Sigmoid colon (tissue), 6 donors: ENCODE measurements at regions not wholly inside any gene's neighbourhood (a gene's known extent, or its start where the extent isn't known, plus 50 kb on each side); places are given as distances from the start of the nearest gene placed in this dataset.

Experiments used
- DNase-seq: peaks from one replicate; pipeline ENCODE4 v3.0.0-alpha.2; 2019
- H3K27ac ChIP-seq, 4 donors: fragments of 200-600 bp; sonication (generic); one replicate each; pipeline ENCODE4 v1.5.1; 2016 to 2019; ENCODE audit warnings: mild to moderate bottlenecking in 1 of 4
- H3K27me3 ChIP-seq, 3 donors: fragments of 200-600 bp; sonication (generic); one replicate each; pipeline ENCODE4 v1.5.1; 2019; ENCODE audit warnings: mild to moderate bottlenecking in 1 of 3
- H3K36me3 ChIP-seq, 4 donors: fragments of 200-600 bp; sonication (generic); one replicate each; pipeline ENCODE4 v1.5.1; 2016 to 2019
- H3K4me1 ChIP-seq, 4 donors: fragments of 200-600 bp; sonication (generic); one replicate each; pipeline ENCODE4 v1.5.1; 2017 to 2019
- H3K4me3 ChIP-seq, 4 donors: fragments of 200-600 bp; sonication (generic); one replicate each; pipeline ENCODE4 v1.5.1; 2017 to 2019; ENCODE audit warnings: mild to moderate bottlenecking in 2 of 4, moderate library complexity in 1 of 4
- H3K9me3 ChIP-seq, 4 donors: fragments of 200-600 bp in 3 of 4; sonication (generic) in 3 of 4; one replicate each; pipeline versions ENCODE4 v1.5.1 to v1.6.1; 2013 to 2019
- EP300 ChIP-seq, 4 donors: sonication (generic); formaldehyde crosslinking; IDR thresholded peaks; one replicate each; pipeline ENCODE4 v1.6.1; 2017; ENCODE audit warnings: antibody characterized with exemption in 4 of 4
- POLR2A ChIP-seq, 2 donors: fragments of 450-650 bp; IDR thresholded peaks; one replicate each; pipeline ENCODE4 v1.6.1; 2016; ENCODE audit warnings: antibody characterized with exemption in 2 of 2, mild to moderate bottlenecking in 2 of 2, moderate library complexity in 2 of 2
- POLR2AphosphoS5 ChIP-seq, 4 donors: sonication (generic); formaldehyde crosslinking; IDR thresholded peaks; one replicate each; pipeline ENCODE4 v1.6.1; 2017; ENCODE audit warnings: antibody characterized with exemption in 4 of 4
- WGBS, 2 donors: extraction: QIAGEN DNeasy Blood & Tissue Kit; methylation state at CpG; one replicate each; pipeline ENCODE4 v1.1.7; 2013; 5-methylcytosine and 5-hydroxymethylcytosine counted together
- intact Hi-C: fragments of 100-400 bp; cut with DNase I; formaldehyde crosslinking; loops from one replicate; pipeline ENCODE4 v1.15.1; 2023
- TF ChIP-seq, protein P1 (sequence below), 4 experiments: fragments of 450-650 bp in 3 of 4; fragments of 200-600 bp in 1 of 4; IDR thresholded peaks; one replicate each; pipeline ENCODE4 v1.5.1; 2016 to 2019; ENCODE audit warnings: antibody characterized with exemption in 4 of 4, mild to moderate bottlenecking in 3 of 4, moderate library complexity in 2 of 4
- donor health status: healthy with polysubstance abuse.
- donor health status: healthy.

GRCh38 chr12:88805692-88806091, 225.4 kb upstream of the KITLG start:
- no peak for DNase-seq
- TF ChIP-seq POLR2A (IDR thresholded peaks at IDR 0.05) (no peak), POLR2AphosphoS5 (IDR thresholded peaks at IDR 0.05) (no peak), EP300 (IDR thresholded peaks at IDR 0.05) (no peak)
- TF ChIP-seq, protein P1, sequence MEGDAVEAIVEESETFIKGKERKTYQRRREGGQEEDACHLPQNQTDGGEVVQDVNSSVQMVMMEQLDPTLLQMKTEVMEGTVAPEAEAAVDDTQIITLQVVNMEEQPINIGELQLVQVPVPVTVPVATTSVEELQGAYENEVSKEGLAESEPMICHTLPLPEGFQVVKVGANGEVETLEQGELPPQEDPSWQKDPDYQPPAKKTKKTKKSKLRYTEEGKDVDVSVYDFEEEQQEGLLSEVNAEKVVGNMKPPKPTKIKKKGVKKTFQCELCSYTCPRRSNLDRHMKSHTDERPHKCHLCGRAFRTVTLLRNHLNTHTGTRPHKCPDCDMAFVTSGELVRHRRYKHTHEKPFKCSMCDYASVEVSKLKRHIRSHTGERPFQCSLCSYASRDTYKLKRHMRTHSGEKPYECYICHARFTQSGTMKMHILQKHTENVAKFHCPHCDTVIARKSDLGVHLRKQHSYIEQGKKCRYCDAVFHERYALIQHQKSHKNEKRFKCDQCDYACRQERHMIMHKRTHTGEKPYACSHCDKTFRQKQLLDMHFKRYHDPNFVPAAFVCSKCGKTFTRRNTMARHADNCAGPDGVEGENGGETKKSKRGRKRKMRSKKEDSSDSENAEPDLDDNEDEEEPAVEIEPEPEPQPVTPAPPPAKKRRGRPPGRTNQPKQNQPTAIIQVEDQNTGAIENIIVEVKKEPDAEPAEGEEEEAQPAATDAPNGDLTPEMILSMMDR (IDR thresholded peaks at IDR 0.05), result no peak
- no peaks in the 10 kb centered on the region for H3K9me3 ChIP-seq
- H3K4me1 ChIP-seq, result no peaks in the 10 kb centered on the region
- no peak overlapping the region for H3K4me3 ChIP-seq
- 50 to 65% methylated on average over 1 of the region's 1 CpG for WGBS, 2 donors
- no peaks in the 10 kb centered on the region for H3K27me3 ChIP-seq
- intact Hi-C loops, result no loop called here
- no peak overlapping the region for H3K27ac ChIP-seq
- H3K36me3 ChIP-seq, result no peaks in the 10 kb centered on the region

GRCh38 chr12:88805286-88805685, 225.0 kb upstream of the KITLG start:
- H3K9me3 ChIP-seq, result no peaks in the 10 kb centered on the region
- H3K27me3 ChIP-seq, result no peaks in the 10 kb centered on the region
- H3K4me1 ChIP-seq, result no peaks in the 10 kb centered on the region
- H3K27ac ChIP-seq, result no peak overlapping the region
- no peaks in the 10 kb centered on the region for H3K36me3 ChIP-seq
- TF ChIP-seq POLR2A (IDR thresholded peaks at IDR 0.05) (no peak), POLR2AphosphoS5 (IDR thresholded peaks at IDR 0.05) (no peak), EP300 (IDR thresholded peaks at IDR 0.05) (no peak)
- TF ChIP-seq, protein P1 (IDR thresholded peaks at IDR 0.05), result no peak
- WGBS, 2 donors, result 96 to 97% methylated on average over 2 of the region's 2 CpGs
- no peak overlapping the region for H3K4me3 ChIP-seq
- DNase-seq, result no peak
- intact Hi-C loops, result no loop called here

GRCh38 chr12:88802096-88802706, 221.9 kb upstream of the KITLG start:
- WGBS, 2 donors, result 71 to 90% methylated on average over 3 of the region's 3 CpGs
- Histone ChIP-seq H3K4me1 (no peaks in the 10 kb centered on the region), H3K36me3 (no peaks in the 10 kb centered on the region), H3K27me3 (no peaks in the 10 kb centered on the region), H3K27ac (no peak overlapping the region), H3K9me3 (no peaks in the 10 kb centered on the region), H3K4me3 (no peak overlapping the region)
- no peak for DNase-seq
- intact Hi-C loops, result no loop called here
- TF ChIP-seq, protein P1 (IDR thresholded peaks at IDR 0.05), result no peak
- TF ChIP-seq EP300 (IDR thresholded peaks at IDR 0.05) (no peak), POLR2A (IDR thresholded peaks at IDR 0.05) (no peak), POLR2AphosphoS5 (IDR thresholded peaks at IDR 0.05) (no peak)

GRCh38 chr12:88801227-88802095, 221.2 kb upstream of the KITLG start:
- H3K27me3 ChIP-seq, result no peaks in the 10 kb centered on the region
- TF ChIP-seq, protein P1 (IDR thresholded peaks at IDR 0.05), result no peak
- no peak for TF ChIP-seq POLR2AphosphoS5 (IDR thresholded peaks at IDR 0.05)
- no peak for TF ChIP-seq POLR2A (IDR thresholded peaks at IDR 0.05)
- no peak for TF ChIP-seq EP300 (IDR thresholded peaks at IDR 0.05)
- no peak for DNase-seq
- intact Hi-C loops, result no loop called here
- H3K27ac ChIP-seq, result no peak overlapping the region
- no peaks in the 10 kb centered on the region for H3K4me1 ChIP-seq
- no peaks in the 10 kb centered on the region for H3K36me3 ChIP-seq
- no peaks in the 10 kb centered on the region for H3K9me3 ChIP-seq
- no peak overlapping the region for H3K4me3 ChIP-seq
- WGBS, 2 donors, result 19 to 67% methylated on average over 1 of the region's 1 CpG
